Motor neuron (in vitro differentiated cells): ENCODE measurements at regions not wholly inside any gene's neighbourhood (a gene's known extent, or its start where the extent isn't known, plus 50 kb on each side); places are given as distances from the start of the nearest gene placed in this dataset.
"Not testable (repeated sequence)": the region's sequence is repeated elsewhere in the genome, so short reads cannot be mapped to it uniquely, and the experiment has no call there.

Experiments
- ATAC-seq, 8 experiments: fragments of 200-7000 bp; cut with Tn5 transposase; replicated peaks in 6 of 8; 2 replicates each; pipeline ENCODE4 v1.8.0; 2021; ENCODE audit warnings: mild to moderate bottlenecking in 8 of 8, moderate library complexity in 8 of 8
- H3K27ac ChIP-seq, 2 donors: fragments of 250-450 bp; sonication (Bioruptor Pico); 2 replicates each; pipeline ENCODE4 v1.9.0; 2021; ENCODE audit warnings: antibody characterized with exemption in 2 of 2, mild to moderate bottlenecking in 2 of 2, moderate library complexity in 1 of 2
- H3K4me1 ChIP-seq, 2 donors: fragments of 250-450 bp; sonication (Bioruptor Pico); replicated peaks in 1 of 2; 2 replicates each; pipeline ENCODE4 v1.6.1; 2021; ENCODE audit warnings: antibody characterized with exemption in 2 of 2, mild to moderate bottlenecking in 2 of 2, moderate library complexity in 1 of 2
- H3K4me3 ChIP-seq, 5 donors: fragments of 250-450 bp; sonication (Bioruptor Pico); 2 replicates each; pipeline ENCODE4 v1.9.0; 2021; ENCODE audit warnings: antibody characterized with exemption in 5 of 5, mild to moderate bottlenecking in 5 of 5, moderate library complexity in 4 of 5
- WGBS, 10 experiments: fragments of 450-650 bp; shearing (Covaris generic); methylation state at CpG; one replicate each; pipeline ENCODE4 v1.0.0; 2022; 5-methylcytosine and 5-hydroxymethylcytosine counted together
- in situ Hi-C, 9 experiments: fragments of 400-800 bp; cut with MboI; loops; one replicate each; pipeline ENCODE4 v1.15.0; 2021; ENCODE audit warnings: low sequenced_read_pairs in 9 of 9, low pct_unique_long_range_greater_than_20kb in 2 of 9; ENCODE audit not compliant: unreplicated experiment in 9 of 9

DNA sequence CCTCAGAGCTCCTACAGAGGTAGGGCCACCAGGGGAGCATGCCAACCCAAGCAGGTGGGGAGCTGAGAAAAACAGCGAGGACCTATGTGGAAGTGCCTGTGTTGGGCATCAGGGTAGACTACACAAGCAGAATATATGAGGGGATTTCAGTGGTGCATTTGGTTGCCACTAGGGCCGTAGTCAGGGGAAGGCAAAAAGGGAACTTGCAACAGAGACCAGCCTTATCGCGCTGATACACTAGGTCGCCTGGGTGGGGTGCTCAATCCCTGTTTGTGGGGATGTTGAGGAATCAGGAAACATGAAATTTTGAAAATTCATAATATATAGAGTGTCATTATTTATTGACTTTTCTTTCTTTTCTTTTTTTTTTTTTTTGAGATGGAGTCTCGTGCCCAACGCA is 370.9 kb upstream of the PRR16 start:
- Histone ChIP-seq H3K4me1 (peaks cover 0 to 9% of the 10 kb centered on the region in 2 donors), H3K4me3 (no peak overlapping the region), H3K27ac (no peak overlapping the region)
- 81 to 100% (median 90%) methylated on average over 1 to 7 of the region's 7 CpGs; no CpG with 5 or more reads in 4 of the 10 experiments for WGBS, 10 experiments
- ATAC-seq: no peak
- in situ Hi-C loops: no loop called here

- Histone ChIP-seq H3K27ac (no peak overlapping the region), H3K4me1 (peaks cover 0 to 4% of the 10 kb centered on the region in 2 donors), H3K4me3 (no peak overlapping the region)
- WGBS, 10 experiments: 3 to 87% (median 78%) methylated on average over 2 to 3 of the region's 3 CpGs
- in situ Hi-C loops: no loop called here
- peak in 1 of 8 experiments; percentile 49 for ATAC-seq
These were observed 367.7 kb upstream of the PRR16 start for GRCh38 chr5:120096413-120096812.

DNA sequence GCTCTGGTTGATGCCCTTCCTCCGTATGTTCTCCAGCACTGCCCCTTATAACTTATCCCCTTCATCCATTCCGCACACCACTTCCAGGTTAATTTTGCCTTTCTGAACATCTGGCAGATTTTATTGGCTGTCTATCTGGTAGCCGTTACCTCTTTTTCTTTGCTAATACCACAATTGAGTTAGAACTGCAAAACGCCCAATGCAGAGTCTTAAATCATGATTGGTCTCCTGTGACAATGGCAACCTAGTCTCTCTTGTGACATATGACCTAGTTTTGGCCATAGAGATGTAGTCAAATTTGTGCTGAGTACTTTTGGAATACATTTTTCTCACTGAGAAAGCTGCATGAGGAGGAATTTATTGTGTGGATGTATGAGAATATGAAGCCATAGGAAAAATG is 365.7 kb upstream of the PRR16 start:
- ATAC-seq: no peak
- no peaks in the 10 kb centered on the region for H3K4me1 ChIP-seq
- no peak overlapping the region for H3K27ac ChIP-seq
- no peak overlapping the region for H3K4me3 ChIP-seq
- whole genome bisulfite sequencing, 10 experiments: 7 to 100% (median 47%) methylated on average over 1 to 4 of the region's 4 CpGs; no CpG with 5 or more reads in 1 of the 10 experiments
- in situ Hi-C loops: no loop called here

DNA sequence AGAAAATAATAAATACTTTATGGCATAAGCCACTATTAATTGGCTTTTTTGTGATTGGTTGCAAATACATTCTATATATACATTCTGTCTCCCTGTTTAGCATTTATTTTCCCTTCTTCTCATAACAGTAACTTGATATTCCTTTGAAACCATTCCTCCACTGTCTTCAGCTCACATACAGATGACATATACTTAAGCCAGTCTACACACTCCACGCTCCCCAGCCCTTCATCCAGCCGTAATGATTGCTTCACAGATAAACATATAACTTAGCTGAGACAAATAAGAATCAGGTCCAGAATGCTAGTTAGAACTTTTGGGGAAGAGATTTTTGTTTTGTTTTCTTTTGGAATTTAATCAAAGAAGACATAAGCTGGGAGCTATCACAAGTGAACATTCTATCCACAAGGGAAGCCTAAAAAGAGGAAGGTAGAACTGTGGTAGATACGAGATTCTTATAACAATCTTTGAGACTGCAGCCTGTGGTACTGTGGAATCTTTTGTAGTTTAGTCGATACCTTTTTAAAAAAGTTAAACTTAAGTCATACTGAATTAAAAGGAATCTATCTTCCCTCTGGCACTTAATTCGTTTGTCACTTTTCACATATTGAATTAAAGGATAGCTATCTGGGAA is 365.1 kb upstream of the PRR16 start:
- Histone ChIP-seq H3K4me3 (no peak overlapping the region), H3K4me1 (no peaks in the 10 kb centered on the region), H3K27ac (no peak overlapping the region)
- in situ Hi-C loops: no loop called here
- WGBS, 10 experiments: 71 to 93% (median 89%) methylated on average over 3 to 5 of the region's 5 CpGs; no CpG with 5 or more reads in 1 of the 10 experiments
- ATAC-seq: no peak

DNA sequence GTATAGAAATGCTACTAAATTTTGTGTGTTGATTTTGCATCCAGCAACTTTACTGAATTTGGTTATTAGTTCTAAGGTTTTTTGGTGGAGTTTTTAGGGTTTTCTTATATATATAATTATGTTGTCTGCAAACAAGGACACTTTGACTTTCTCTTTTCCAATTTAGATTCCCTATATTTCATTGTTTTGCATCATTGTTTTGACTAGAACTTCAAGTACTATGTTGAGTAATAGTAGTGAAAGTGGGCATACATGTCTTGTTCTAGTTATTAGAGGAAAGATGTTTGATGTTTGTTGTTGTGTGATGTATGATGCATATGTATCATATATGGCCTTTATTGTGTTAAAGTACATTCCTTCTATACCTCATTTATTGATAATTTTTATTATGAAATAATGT is 362.3 kb upstream of the PRR16 start:
- no peak overlapping the region for H3K27ac ChIP-seq
- no peak for ATAC-seq
- in situ Hi-C loops: no loop called here
- H3K4me3 ChIP-seq: no peak overlapping the region
- H3K4me1 ChIP-seq: no peaks in the 10 kb centered on the region

- H3K27ac ChIP-seq: no peak overlapping the region
- in situ Hi-C loops: no loop called here
- H3K4me1 ChIP-seq: no peaks in the 10 kb centered on the region
- no peak for ATAC-seq
- 50 to 93% (median 78%) methylated on average over 1 to 2 of the region's 2 CpGs for WGBS, 10 experiments
- H3K4me3 ChIP-seq: no peak overlapping the region
These were observed 360.6 kb upstream of the PRR16 start for GRCh38 chr5:120103495-120103894.

GRCh38 chr5:120106912-120107525 is 357.1 kb upstream of the PRR16 start:
- in situ Hi-C loops: no loop called here
- Histone ChIP-seq H3K27ac (no peak overlapping the region), H3K4me3 (no peak overlapping the region), H3K4me1 (no peaks in the 10 kb centered on the region)
- WGBS, 10 experiments: 42 to 100% (median 73%) methylated on average over 1 of the region's 1 CpG
- ATAC-seq: no peak

DNA sequence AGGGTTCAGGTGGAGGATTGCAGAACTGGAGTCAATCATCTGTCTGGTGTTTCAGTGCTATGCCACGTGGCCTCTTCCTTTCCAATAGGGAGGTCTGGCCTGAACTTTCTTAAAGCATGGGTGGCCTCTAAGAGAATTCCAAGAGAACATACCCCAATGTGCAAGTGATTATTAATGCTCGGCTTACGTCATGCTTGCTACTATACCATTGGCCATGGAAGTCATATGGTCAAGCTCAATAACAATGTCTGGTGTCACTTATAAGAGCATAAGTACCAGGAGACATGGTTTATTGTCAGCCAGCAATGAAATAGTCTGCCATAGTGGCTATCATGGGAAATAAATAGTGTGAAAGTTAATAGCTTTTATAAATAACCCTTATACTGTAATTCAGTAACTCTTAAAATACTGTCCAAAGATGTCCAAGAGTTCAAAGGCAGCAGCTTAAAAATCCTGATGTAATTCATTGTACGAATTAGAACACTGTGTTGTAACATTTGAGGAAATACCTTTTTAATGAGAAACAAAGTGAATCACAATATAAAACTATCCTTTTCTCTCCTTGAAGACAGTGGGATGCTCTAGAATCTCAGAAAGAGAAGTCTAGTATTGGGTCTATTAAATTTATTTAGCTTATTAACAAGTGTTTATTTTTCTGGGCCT is 355.4 kb upstream of the PRR16 start:
- no peak for ATAC-seq
- Histone ChIP-seq H3K4me1 (no peaks in the 10 kb centered on the region), H3K27ac (no peak overlapping the region), H3K4me3 (no peak overlapping the region)
- WGBS, 10 experiments: 20 to 93% (median 68%) methylated on average over 1 to 4 of the region's 4 CpGs
- in situ Hi-C loops: no loop called here

- in situ Hi-C loops: no loop called here
- Histone ChIP-seq H3K4me3 (no peak overlapping the region), H3K4me1 (peaks cover 0 to 16% of the 10 kb centered on the region in 2 donors), H3K27ac (no peak overlapping the region)
- ATAC-seq: peak in 4 of 8 experiments; percentile 22 to 61 (median 38)
These were observed 341.4 kb upstream of the PRR16 start for GRCh38 chr5:120122703-120123102.

GRCh38 chr5:120124031-120124430 is 340.1 kb upstream of the PRR16 start:
- WGBS, 10 experiments: 0 to 82% (median 36%) methylated on average over 1 of the region's 1 CpG; no CpG with 5 or more reads in 2 of the 10 experiments
- ATAC-seq: no peak
- Histone ChIP-seq H3K27ac (no peak overlapping the region), H3K4me1 (peaks cover 0 to 16% of the 10 kb centered on the region in 2 donors), H3K4me3 (no peak overlapping the region)
- in situ Hi-C loops: no loop called here

GRCh38 chr5:120124961-120125360 is 339.1 kb upstream of the PRR16 start:
- ATAC-seq: no peak
- Histone ChIP-seq H3K27ac (no peak overlapping the region), H3K4me1 (peaks cover 0 to 16% of the 10 kb centered on the region in 2 donors), H3K4me3 (no peak overlapping the region)
- in situ Hi-C loops: no loop called here
- whole genome bisulfite sequencing, 10 experiments: 24 to 92% (median 67%) methylated on average over 1 to 2 of the region's 2 CpGs; no CpG with 5 or more reads in 1 of the 10 experiments

- in situ Hi-C loops, H3K4me3 ChIP-seq, H3K27ac ChIP-seq, ATAC-seq, H3K4me1 ChIP-seq: not testable (repeated sequence)
- 70 to 100% (median 93%) methylated on average over 1 to 5 of the region's 7 CpGs; no CpG with 5 or more reads in 6 of the 10 experiments for WGBS, 10 experiments
These were observed 331.8 kb upstream of the PRR16 start for GRCh38 chr5:120132347-120132746.

DNA sequence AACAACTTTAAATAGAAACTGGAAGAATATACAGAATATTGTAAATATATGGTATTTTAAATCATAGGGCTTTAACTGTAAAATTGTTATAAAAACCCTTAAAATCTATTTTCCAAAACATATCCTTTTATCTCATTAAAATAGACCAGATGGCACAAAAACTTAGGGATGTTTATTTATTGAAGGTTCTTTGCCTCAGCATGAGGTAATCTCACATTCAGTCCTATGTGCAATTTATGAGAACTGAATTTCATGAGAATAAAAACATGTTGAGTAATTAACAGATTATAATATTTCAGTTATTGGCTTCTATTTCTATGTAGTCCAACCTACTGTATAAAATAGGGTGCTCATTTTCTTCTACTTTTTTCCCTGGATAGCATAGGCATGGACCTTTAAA is 329.2 kb upstream of the PRR16 start:
- no peak for ATAC-seq
- Histone ChIP-seq H3K4me1 (no peaks in the 10 kb centered on the region), H3K4me3 (no peak overlapping the region), H3K27ac (no peak overlapping the region)
- in situ Hi-C loops: no loop called here

DNA sequence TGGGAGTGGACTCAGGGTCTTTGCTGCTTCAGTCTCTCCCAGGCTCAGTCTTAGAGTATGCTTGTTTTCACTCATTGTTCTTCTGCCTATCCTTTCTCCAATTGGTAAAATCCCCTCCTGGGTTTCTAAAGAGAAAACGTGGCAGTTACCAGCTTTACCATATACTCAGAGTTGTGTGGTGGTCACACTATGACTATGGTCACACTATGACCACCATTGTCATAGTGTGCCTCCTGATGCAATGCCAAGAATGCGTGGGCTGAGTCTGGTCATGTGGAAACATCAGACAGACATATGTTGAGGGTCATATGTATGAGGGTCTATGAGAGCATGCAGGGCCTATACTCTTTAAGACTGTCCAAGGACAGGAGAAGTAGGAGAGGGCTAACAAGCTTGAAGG is 326.5 kb upstream of the PRR16 start:
- ATAC-seq: no peak
- 22 to 86% (median 78%) methylated on average over 1 to 2 of the region's 2 CpGs; no CpG with 5 or more reads in 5 of the 10 experiments for WGBS, 10 experiments
- in situ Hi-C loops: no loop called here

More for the DNA sequence above, 326.5 kb upstream of the PRR16 start:
- Histone ChIP-seq H3K4me3 (no peak overlapping the region), H3K4me1 (no peaks in the 10 kb centered on the region), H3K27ac (no peak overlapping the region)
